Lung (tissue), 11 donors: ENCODE measurements at regions not wholly inside any gene's neighbourhood (a gene's known extent, or its start where the extent isn't known, plus 50 kb on each side); places are given as distances from the start of the nearest gene placed in this dataset.
"Not testable (repeated sequence)": the region's sequence is repeated elsewhere in the genome, so short reads cannot be mapped to it uniquely, and the experiment has no call there.

ENCODE experiments used
- ATAC-seq: fragments of 200-7000 bp; cut with Tn5 transposase; one replicate; pipeline ENCODE4 v1.9.1; 2020; ENCODE audit warnings: moderate number of reproducible peaks; ENCODE audit not compliant: insufficient read depth, low FRiP score
- DNase-seq, 3 donors: peaks; one replicate each; pipeline ENCODE4 v3.0.0-alpha.2; 2013 to 2017
- H3K27ac ChIP-seq, 2 donors: one replicate each; pipeline ENCODE4 v1.5.1; 2013; ENCODE audit warnings: mild to moderate bottlenecking in 2 of 2, moderate library complexity in 2 of 2, control low read depth in 1 of 2, inconsistent platforms in 1 of 2, low read depth in 1 of 2, low read length in 1 of 2
- H3K27me3 ChIP-seq, 3 donors: one replicate each; pipeline ENCODE4 v1.5.1; 2013; ENCODE audit warnings: low read length in 2 of 3; ENCODE audit not compliant: control insufficient read depth in 3 of 3, insufficient read depth in 3 of 3
- H3K36me3 ChIP-seq, 4 donors: one replicate each; pipeline ENCODE4 v1.5.1; 2013; ENCODE audit warnings: low read length in 4 of 4, mild to moderate bottlenecking in 1 of 4, moderate library complexity in 1 of 4; ENCODE audit not compliant: control insufficient read depth in 4 of 4, insufficient read depth in 4 of 4
- H3K4me1 ChIP-seq, 5 donors: one replicate each; pipeline ENCODE4 v1.5.1; 2013; ENCODE audit warnings: low read length in 5 of 5, mild to moderate bottlenecking in 2 of 5, moderate library complexity in 1 of 5; ENCODE audit not compliant: control insufficient read depth in 5 of 5, insufficient read depth in 5 of 5
- H3K4me3 ChIP-seq: one replicate; pipeline ENCODE4 v1.5.1; 2013; ENCODE audit warnings: mild to moderate bottlenecking, control low read depth, moderate library complexity
- H3K9ac ChIP-seq, 2 donors: one replicate each; pipeline ENCODE4 v1.5.1; 2013; ENCODE audit warnings: low read length in 2 of 2, control low read depth in 1 of 2; ENCODE audit not compliant: insufficient read depth in 1 of 2
- H3K9me3 ChIP-seq, 4 donors: one replicate each; pipeline ENCODE4 v1.5.1; 2013; ENCODE audit warnings: low read length in 3 of 4, mild to moderate bottlenecking in 1 of 4, moderate library complexity in 1 of 4; ENCODE audit not compliant: control insufficient read depth in 4 of 4, insufficient read depth in 3 of 4
- WGBS, 2 donors: extraction: QIAGEN DNeasy Blood & Tissue Kit; methylation state at CpG; one replicate each; pipeline ENCODE4 v1.1.7; 2013; 5-methylcytosine and 5-hydroxymethylcytosine counted together
- TF ChIP-seq, protein P1 (sequence below): IDR thresholded peaks from 2 replicates; pipeline ENCODE4 v1.5.1; 2012; ENCODE audit warnings: mild to moderate bottlenecking; ENCODE audit errors: control extremely low read depth, extremely low read depth
- donor health status: control.
- donor health status: control.
- donor health status: Bipolar disorder and iron deficiency.
- donor health status: healthy.
- donor health status: DM: yes; HTN: yes; CAD: no.

DNA sequence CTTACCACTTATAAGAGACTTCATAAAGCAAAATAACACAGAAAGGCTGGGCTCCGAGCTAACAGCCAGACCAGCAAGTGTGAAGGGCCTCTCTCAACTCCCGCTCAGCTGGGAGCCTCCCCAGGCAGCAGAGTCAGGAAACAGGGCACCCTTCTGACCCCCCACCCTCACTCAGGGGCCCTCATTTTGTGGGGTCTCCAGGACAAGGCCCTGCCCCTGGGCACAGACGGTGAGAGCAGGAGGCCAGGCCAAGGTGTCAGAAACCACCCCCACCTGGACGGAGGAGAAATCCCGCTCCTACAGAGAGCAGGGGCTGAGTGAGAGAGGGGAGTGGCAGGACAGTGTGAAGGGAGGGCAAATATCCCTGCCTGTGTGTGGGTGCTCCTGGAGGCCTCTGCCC is 135.8 kb upstream of the FOXD4L5 start:
- no peaks in the 10 kb centered on the region for H3K4me1 ChIP-seq
- H3K9me3 ChIP-seq, result peaks cover 0 to 13% (median 5%) of the 10 kb centered on the region in 4 donors
- WGBS, 2 donors, result 82 to 84% methylated on average over 5 of the region's 5 CpGs
- no peak overlapping the region for H3K27ac ChIP-seq
- H3K27me3 ChIP-seq, result no peaks in the 10 kb centered on the region
- H3K9ac ChIP-seq, result no peak overlapping the region
- no peak overlapping the region for H3K4me3 ChIP-seq
- ATAC-seq (no peak), DNase-seq (no peak)
- no peaks in the 10 kb centered on the region for H3K36me3 ChIP-seq
- TF ChIP-seq, protein P1, sequence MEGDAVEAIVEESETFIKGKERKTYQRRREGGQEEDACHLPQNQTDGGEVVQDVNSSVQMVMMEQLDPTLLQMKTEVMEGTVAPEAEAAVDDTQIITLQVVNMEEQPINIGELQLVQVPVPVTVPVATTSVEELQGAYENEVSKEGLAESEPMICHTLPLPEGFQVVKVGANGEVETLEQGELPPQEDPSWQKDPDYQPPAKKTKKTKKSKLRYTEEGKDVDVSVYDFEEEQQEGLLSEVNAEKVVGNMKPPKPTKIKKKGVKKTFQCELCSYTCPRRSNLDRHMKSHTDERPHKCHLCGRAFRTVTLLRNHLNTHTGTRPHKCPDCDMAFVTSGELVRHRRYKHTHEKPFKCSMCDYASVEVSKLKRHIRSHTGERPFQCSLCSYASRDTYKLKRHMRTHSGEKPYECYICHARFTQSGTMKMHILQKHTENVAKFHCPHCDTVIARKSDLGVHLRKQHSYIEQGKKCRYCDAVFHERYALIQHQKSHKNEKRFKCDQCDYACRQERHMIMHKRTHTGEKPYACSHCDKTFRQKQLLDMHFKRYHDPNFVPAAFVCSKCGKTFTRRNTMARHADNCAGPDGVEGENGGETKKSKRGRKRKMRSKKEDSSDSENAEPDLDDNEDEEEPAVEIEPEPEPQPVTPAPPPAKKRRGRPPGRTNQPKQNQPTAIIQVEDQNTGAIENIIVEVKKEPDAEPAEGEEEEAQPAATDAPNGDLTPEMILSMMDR, result no peak

DNA sequence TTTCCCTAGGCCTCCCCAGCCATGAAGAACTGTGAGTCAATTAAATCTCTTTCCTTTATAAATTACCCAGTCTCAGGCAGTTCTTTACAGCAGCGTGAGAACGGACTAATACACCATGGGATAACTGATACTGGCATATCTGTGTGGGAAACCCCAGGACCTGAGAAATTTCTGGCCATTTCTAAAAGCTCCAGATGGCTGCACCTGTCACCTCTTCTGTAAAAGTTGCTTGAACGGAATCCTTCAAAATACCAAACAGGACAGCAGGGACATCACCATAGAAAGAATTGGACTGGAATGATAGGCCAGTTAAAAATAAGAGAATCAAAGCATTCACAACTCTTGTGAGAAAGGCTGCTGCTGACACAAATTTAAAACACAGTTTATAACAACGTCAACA is 134.0 kb upstream of the FOXD4L5 start:
- H3K9ac ChIP-seq, H3K27me3 ChIP-seq, ATAC-seq, H3K4me3 ChIP-seq, H3K4me1 ChIP-seq, H3K36me3 ChIP-seq, H3K27ac ChIP-seq, DNase-seq: not testable (repeated sequence)
- 61 to 75% methylated on average over 4 of the region's 4 CpGs for WGBS, 2 donors
- peaks cover 0 to 10% (median 2%) of the 10 kb centered on the region in 4 donors for H3K9me3 ChIP-seq

DNA sequence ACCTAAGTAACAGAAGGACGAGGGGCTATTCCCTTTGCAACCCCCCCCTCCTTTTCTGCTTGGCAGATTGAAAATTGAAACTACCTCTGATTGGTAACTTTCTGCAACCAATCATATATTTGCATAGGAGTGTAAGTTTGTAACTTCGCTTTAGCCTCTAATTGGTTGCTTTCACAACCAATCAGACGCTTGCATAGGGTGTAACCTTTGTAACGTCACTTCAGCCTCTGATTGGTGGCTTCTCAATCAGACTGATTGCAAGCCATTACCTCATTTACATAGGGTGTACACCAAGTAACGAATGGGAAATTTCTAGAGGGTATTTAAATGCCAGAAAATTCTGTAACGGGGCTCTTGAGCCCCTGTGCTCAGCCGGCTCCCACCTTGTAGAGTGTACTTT is 131.9 kb upstream of the FOXD4L5 start:
- not testable (repeated sequence) for DNase-seq, H3K4me3 ChIP-seq, ATAC-seq, H3K27ac ChIP-seq, H3K36me3 ChIP-seq, H3K4me1 ChIP-seq, H3K9ac ChIP-seq, H3K27me3 ChIP-seq
- WGBS, 2 donors, result 62 to 66% methylated on average over 7 of the region's 7 CpGs
- peaks cover 0 to 13% (median 3%) of the 10 kb centered on the region in 4 donors for H3K9me3 ChIP-seq

DNA sequence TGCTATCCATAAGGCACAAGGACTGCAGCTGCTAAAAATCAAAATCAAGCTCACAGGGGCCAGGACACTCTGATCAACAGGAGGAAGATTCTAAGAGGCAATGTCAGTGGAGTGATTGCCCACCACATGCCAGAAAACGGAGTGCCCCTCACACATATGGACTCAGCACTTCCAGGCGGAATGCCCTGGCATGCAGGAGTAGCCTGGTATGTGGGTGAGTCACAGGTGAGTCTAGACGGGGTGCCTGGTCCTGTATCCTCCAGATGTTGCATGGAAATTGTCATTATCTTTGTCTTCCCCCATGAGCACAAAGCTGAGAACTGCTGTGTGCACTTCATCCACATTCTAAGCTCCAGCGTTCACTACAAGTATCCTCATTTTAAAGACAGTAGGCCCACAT is 129.2 kb upstream of the FOXD4L5 start:
- H3K4me1 ChIP-seq, DNase-seq, H3K36me3 ChIP-seq, H3K9ac ChIP-seq, ATAC-seq, H3K27me3 ChIP-seq, H3K27ac ChIP-seq, H3K4me3 ChIP-seq: not testable (repeated sequence)
- H3K9me3 ChIP-seq, result peaks cover 0 to 21% (median 2%) of the 10 kb centered on the region in 4 donors
- 49 to 58% methylated on average over 4 of the region's 4 CpGs for WGBS, 2 donors

DNA sequence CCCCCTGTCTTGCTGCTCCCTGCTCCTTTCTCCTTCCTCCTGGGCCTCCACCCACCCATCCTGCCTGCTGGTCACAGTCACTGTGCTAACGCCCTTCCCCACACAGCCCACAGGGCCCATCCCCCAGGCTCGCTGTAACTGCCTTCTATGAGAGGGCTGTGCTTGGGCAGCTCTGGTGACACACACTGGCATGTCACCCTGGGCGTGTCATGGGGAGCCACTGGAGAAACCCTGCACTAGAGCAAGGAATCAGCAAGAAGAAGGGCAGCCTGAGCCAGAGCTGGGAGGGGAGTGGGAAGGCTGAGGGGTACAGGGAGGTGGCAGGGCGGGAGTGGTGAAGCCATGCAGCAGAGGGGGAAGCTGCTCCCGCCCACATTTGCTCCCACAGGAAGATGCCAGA is 128.4 kb upstream of the FOXD4L5 start:
- WGBS, 2 donors, result 62 to 76% methylated on average over 5 of the region's 5 CpGs

More for the DNA sequence above, 128.4 kb upstream of the FOXD4L5 start:
- not testable (repeated sequence) for H3K9ac ChIP-seq, H3K27me3 ChIP-seq, H3K4me1 ChIP-seq, ATAC-seq, H3K4me3 ChIP-seq, H3K36me3 ChIP-seq, H3K27ac ChIP-seq, DNase-seq
- peaks cover 0 to 26% (median 2%) of the 10 kb centered on the region in 4 donors for H3K9me3 ChIP-seq
